Mesothelial cell of epicardium (in vitro differentiated cells): ENCODE measurements at regions not wholly inside any gene's neighbourhood (a gene's known extent, or its start where the extent isn't known, plus 50 kb on each side); places are given as distances from the start of the nearest gene placed in this dataset.
A peak's percentile ranks its signal among the peaks of the same experiment; 100 is the strongest.

Source experiments
- DNase-seq, 2 experiments: peaks; one replicate each; pipeline ENCODE4 v3.0.0; 2021; ENCODE audit warnings: low spot score in 2 of 2; ENCODE audit not compliant: unreplicated experiment in 2 of 2
- H3K27ac Mint-ChIP-seq: 2 replicates; pipeline ENCODE4 v1.8.0; 2021; ENCODE audit warnings: mixed read lengths
- H3K27me3 Mint-ChIP-seq: 2 replicates; pipeline ENCODE4 v1.8.0; 2021; ENCODE audit warnings: low read depth, mixed read lengths
- H3K36me3 Mint-ChIP-seq: 2 replicates; pipeline ENCODE4 v1.8.0; 2021; ENCODE audit warnings: mixed read lengths
- H3K4me1 Mint-ChIP-seq: 2 replicates; pipeline ENCODE4 v1.8.0; 2021; ENCODE audit warnings: mixed read lengths
- H3K4me3 Mint-ChIP-seq: 2 replicates; pipeline ENCODE4 v1.8.0; 2021; ENCODE audit warnings: mild to moderate bottlenecking, moderate library complexity, mixed read lengths
- H3K9me3 Mint-ChIP-seq: 2 replicates; pipeline ENCODE4 v1.8.0; 2021; ENCODE audit warnings: mixed read lengths
- TF ChIP-seq, protein P1 (sequence below): fragments of 200-600 bp; sonication (generic); IDR thresholded peaks from one replicate; pipeline ENCODE4 v1.5.0; 2021; ENCODE audit warnings: antibody characterized with exemption; ENCODE audit not compliant: unreplicated experiment

DNA sequence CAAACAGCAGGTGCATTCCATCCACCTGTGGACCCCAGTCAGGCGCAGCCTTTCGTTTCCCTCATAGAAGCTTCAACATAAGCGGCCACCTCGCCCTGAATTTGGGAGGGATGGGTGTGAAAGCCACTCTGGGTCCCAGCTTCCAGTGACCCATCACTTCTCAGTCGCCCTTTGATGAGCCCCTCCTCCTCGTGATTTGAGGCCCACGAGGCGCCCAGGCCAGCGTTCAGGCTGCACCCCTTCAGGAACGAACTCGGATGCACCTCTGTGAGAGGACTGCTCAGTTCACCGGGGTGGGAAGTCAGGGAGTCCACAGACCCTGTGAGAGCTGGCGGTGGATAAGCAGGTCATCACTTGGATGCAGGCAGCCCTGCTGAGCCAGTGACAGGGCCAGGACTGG is 1118.2 kb downstream of the BRD1 start:
- Mint-ChIP-seq H3K9me3 (no peaks in the 10 kb centered on the region), H3K27me3 (no peaks in the 10 kb centered on the region), H3K4me1 (no peaks in the 10 kb centered on the region), H3K27ac (no peak overlapping the region), H3K36me3 (no peaks in the 10 kb centered on the region), H3K4me3 (no peak overlapping the region)
- TF ChIP-seq, protein P1, sequence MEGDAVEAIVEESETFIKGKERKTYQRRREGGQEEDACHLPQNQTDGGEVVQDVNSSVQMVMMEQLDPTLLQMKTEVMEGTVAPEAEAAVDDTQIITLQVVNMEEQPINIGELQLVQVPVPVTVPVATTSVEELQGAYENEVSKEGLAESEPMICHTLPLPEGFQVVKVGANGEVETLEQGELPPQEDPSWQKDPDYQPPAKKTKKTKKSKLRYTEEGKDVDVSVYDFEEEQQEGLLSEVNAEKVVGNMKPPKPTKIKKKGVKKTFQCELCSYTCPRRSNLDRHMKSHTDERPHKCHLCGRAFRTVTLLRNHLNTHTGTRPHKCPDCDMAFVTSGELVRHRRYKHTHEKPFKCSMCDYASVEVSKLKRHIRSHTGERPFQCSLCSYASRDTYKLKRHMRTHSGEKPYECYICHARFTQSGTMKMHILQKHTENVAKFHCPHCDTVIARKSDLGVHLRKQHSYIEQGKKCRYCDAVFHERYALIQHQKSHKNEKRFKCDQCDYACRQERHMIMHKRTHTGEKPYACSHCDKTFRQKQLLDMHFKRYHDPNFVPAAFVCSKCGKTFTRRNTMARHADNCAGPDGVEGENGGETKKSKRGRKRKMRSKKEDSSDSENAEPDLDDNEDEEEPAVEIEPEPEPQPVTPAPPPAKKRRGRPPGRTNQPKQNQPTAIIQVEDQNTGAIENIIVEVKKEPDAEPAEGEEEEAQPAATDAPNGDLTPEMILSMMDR, result no peak
- DNase-seq, result peak in 1 of 2 experiments; percentile 14

GRCh38 chr22:48708558-48709245 is 1119.0 kb downstream of the BRD1 start:
- peak in 1 of 2 experiments; percentile 15 for DNase-seq
- TF ChIP-seq, protein P1, result no peak
- Mint-ChIP-seq H3K4me3 (no peak overlapping the region), H3K9me3 (no peaks in the 10 kb centered on the region), H3K4me1 (no peaks in the 10 kb centered on the region), H3K36me3 (no peaks in the 10 kb centered on the region), H3K27ac (no peak overlapping the region), H3K27me3 (no peaks in the 10 kb centered on the region)

GRCh38 chr22:48707763-48708557 is 1119.7 kb downstream of the BRD1 start:
- H3K27ac Mint-ChIP-seq, result no peak overlapping the region
- H3K4me3 Mint-ChIP-seq, result no peak overlapping the region
- H3K4me1 Mint-ChIP-seq, result no peaks in the 10 kb centered on the region
- peak in 1 of 2 experiments; percentile 18 for DNase-seq
- no peaks in the 10 kb centered on the region for H3K36me3 Mint-ChIP-seq
- H3K9me3 Mint-ChIP-seq, result no peaks in the 10 kb centered on the region
- H3K27me3 Mint-ChIP-seq, result no peaks in the 10 kb centered on the region
- TF ChIP-seq, protein P1, result no peak

DNA sequence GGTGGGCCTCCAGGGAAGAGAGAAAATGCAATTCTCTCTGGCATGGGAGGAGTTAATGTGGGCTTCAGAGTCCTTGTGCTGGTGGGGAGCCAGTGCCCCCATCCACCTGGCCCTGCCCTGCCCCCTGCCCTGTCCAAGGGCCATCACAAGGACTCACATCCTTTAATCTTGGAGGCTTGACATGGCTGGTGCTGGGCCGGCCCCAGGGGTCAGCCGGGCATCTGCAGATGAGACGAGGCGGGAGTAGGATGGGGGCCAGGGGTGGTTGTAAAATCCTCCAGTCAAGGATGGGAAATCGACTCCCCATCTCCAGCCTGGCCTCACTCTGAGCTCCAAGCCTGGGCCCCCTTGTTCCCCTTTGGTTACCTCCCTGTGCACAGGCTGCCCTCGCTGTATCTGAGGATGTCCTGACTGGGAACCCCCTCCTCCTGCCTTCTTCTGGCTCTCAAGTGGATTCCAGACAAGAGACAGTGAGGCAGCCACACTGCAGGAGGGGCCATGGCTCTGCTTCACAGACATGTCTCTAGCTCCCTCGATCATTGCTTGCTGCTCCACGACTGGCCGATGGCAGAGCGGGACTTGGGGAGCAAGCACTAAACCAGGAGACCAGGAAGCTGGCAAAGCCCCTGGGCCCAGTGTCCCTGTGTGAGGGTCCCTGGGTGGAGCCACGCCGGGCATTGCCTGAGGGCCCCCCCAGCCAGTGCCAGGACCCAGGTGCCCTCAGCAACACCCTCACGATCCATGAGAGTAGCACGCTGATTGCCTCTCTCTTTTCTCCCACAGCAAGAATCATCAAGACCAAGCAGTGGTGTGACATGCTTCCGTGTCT is 1120.5 kb downstream of the BRD1 start:
- H3K36me3 Mint-ChIP-seq, result no peaks in the 10 kb centered on the region
- no peaks in the 10 kb centered on the region for H3K27me3 Mint-ChIP-seq
- H3K4me1 Mint-ChIP-seq, result no peaks in the 10 kb centered on the region
- no peak overlapping the region for H3K4me3 Mint-ChIP-seq
- TF ChIP-seq, protein P1, result no peak
- H3K27ac Mint-ChIP-seq, result no peak overlapping the region
- DNase-seq, result peak in 1 of 2 experiments; percentile 13
- no peaks in the 10 kb centered on the region for H3K9me3 Mint-ChIP-seq

DNA sequence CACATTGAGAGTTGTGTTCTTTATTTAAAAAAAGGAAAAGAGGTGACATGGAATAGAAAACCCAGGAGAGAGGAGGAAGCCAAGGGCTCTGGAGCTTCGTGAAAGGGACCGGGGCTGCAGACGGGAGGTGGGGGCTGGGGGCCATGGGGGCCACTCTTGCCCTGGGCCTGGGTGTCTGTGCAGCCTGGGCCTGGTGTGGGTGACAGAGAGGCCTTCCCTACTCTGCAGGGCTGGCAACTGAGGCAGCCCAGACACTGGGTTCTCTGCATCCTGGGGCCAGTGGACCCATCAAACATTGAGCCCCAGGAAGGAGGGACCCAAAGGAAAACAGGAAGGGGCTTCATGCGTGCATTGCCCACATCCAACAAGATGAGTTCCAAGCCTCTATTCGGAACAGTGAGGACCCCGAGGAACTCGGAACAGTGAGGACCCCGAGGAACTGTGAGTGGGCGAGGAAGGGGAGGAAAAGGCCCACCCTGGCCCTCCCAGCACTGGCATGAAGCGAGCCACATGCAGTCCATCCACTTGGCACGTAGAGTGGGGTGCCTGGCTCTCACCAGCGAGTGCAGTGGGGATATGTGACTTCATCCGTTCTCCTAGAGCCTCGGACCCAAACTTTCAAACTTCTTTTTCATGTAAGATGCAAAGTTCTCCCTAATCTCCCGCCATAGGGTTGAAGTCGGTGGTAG is 1121.6 kb downstream of the BRD1 start:
- Mint-ChIP-seq H3K9me3 (no peaks in the 10 kb centered on the region), H3K27ac (no peak overlapping the region), H3K27me3 (no peaks in the 10 kb centered on the region), H3K4me1 (no peaks in the 10 kb centered on the region), H3K36me3 (no peaks in the 10 kb centered on the region), H3K4me3 (no peak overlapping the region)
- TF ChIP-seq, protein P1, result no peak
- DNase-seq, result no peak
